Duodenal mucosa (tissue), 2 donors: ENCODE measurements at regions not wholly inside any gene's neighbourhood (a gene's known extent, or its start where the extent isn't known, plus 50 kb on each side); places are given as distances from the start of the nearest gene placed in this dataset.

Experiments used
- H3K27ac ChIP-seq: one replicate; pipeline ENCODE4 v1.7.0; 2013; ENCODE audit warnings: low read depth, low read length
- H3K27me3 ChIP-seq, 2 donors: one replicate each; pipeline ENCODE4 v1.7.0; 2013; ENCODE audit warnings: low read length in 2 of 2, control low read depth in 1 of 2; ENCODE audit not compliant: insufficient read depth in 2 of 2, control insufficient read depth in 1 of 2
- H3K36me3 ChIP-seq, 2 donors: one replicate each; pipeline ENCODE4 v1.7.0; 2013; ENCODE audit warnings: low read length in 2 of 2, control low read depth in 1 of 2; ENCODE audit not compliant: insufficient read depth in 2 of 2, control insufficient read depth in 1 of 2
- H3K4me1 ChIP-seq, 2 donors: one replicate each; pipeline ENCODE4 v1.7.0; 2013; ENCODE audit warnings: low read length in 2 of 2, control low read depth in 1 of 2; ENCODE audit not compliant: insufficient read depth in 2 of 2, control insufficient read depth in 1 of 2
- H3K4me3 ChIP-seq, 2 donors: one replicate each; pipeline ENCODE4 v1.7.0; 2013; ENCODE audit warnings: low read length in 2 of 2, low read depth in 1 of 2
- H3K9ac ChIP-seq, 2 donors: one replicate each; pipeline ENCODE4 v1.7.0; 2013; ENCODE audit warnings: low read length in 2 of 2, low read depth in 1 of 2
- H3K9me3 ChIP-seq, 2 donors: one replicate each; pipeline ENCODE4 v1.7.0; 2013; ENCODE audit warnings: low read length in 2 of 2, control low read depth in 1 of 2; ENCODE audit not compliant: control insufficient read depth in 1 of 2

- Histone ChIP-seq H3K36me3 (no peaks in the 10 kb centered on the region), H3K9me3 (no peaks in the 10 kb centered on the region), H3K4me3 (no peak overlapping the region)
These were observed 97.1 kb downstream of the TMEM212 start for GRCh38 chr3:171940151-171940649.

GRCh38 chr3:171943262-171944117, 95.9 kb upstream of the FNDC3B start:
- no peaks in the 10 kb centered on the region for H3K9me3 ChIP-seq
- no peak overlapping the region for H3K27ac ChIP-seq
- no peak overlapping the region for H3K4me3 ChIP-seq
- H3K36me3 ChIP-seq: no peaks in the 10 kb centered on the region
- peaks cover 0 to 3% of the 10 kb centered on the region in 2 donors for H3K27me3 ChIP-seq
- no peak overlapping the region for H3K9ac ChIP-seq
- H3K4me1 ChIP-seq: peaks cover 0 to 4% of the 10 kb centered on the region in 2 donors

More at GRCh38 chr3:171940151-171940649, 97.1 kb downstream of the TMEM212 start:
- no peak overlapping the region for H3K9ac ChIP-seq
- H3K4me1 ChIP-seq: peaks cover 0 to 10% of the 10 kb centered on the region in 2 donors
- no peak overlapping the region for H3K27ac ChIP-seq
- H3K27me3 ChIP-seq: peaks cover 0 to 3% of the 10 kb centered on the region in 2 donors

DNA sequence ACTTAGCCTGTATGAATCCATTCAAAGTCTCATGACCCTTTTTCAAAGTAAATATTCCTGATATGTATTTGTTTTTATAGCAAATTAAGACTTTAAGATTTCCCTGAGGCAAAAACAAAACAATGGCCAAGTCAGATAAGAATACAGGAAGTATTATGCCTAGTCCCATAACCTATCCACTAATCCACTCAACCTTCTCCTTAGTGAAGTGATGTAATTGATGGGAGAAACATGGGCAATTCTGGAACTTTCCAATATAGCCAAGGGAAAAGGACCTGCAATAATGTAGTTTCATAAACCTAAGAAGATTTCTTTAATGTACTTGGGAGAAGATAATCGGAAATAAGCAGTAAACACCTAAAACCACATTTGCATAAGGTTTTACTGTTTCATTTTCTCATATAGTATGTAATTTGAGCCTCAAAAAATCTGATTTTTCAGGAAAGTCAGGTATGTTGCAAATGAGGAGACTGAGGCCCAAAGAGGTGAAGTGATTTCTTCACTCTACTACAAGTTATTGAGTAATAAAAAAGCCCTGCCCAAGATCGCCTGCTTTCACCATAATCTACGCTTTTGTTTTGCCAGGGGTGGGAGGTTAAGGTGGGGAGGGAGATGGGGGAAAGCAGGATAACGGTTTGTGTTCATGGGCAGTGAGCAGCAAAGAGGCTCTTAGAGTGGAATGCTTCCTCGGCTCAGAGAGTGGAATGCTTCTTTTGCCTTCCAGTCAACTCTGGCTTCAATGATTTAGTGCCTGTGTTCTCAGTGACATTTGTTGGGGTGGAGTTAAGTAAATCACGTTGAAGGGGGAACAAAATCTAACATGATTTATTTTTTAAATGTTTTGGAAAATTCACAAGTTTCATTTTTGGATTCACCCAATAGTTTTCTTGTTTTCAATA, 95.0 kb upstream of the FNDC3B start:
- H3K27ac ChIP-seq: no peak overlapping the region

GRCh38 chr3:171948674-171949073, 90.7 kb upstream of the FNDC3B start:
- no peak overlapping the region for H3K4me3 ChIP-seq
- no peaks in the 10 kb centered on the region for H3K9me3 ChIP-seq
- H3K9ac ChIP-seq: no peak overlapping the region
- no peak overlapping the region for H3K27ac ChIP-seq
- no peaks in the 10 kb centered on the region for H3K27me3 ChIP-seq
- H3K36me3 ChIP-seq: no peaks in the 10 kb centered on the region
- peaks cover 6 to 12% of the 10 kb centered on the region in 2 donors for H3K4me1 ChIP-seq

More for the DNA sequence above, 95.0 kb upstream of the FNDC3B start:
- Histone ChIP-seq H3K27me3 (peaks cover 0 to 3% of the 10 kb centered on the region in 2 donors), H3K4me1 (peaks cover 0 to 4% of the 10 kb centered on the region in 2 donors), H3K9ac (no peak overlapping the region), H3K4me3 (no peak overlapping the region), H3K9me3 (no peaks in the 10 kb centered on the region), H3K36me3 (no peaks in the 10 kb centered on the region)

- Histone ChIP-seq H3K9me3 (no peaks in the 10 kb centered on the region), H3K4me1 (peaks cover 9 to 10% of the 10 kb centered on the region in 2 donors), H3K27me3 (no peaks in the 10 kb centered on the region), H3K9ac (no peak overlapping the region), H3K27ac (no peak overlapping the region), H3K4me3 (no peak overlapping the region), H3K36me3 (no peaks in the 10 kb centered on the region)
These were observed 89.8 kb upstream of the FNDC3B start for GRCh38 chr3:171949554-171949953.

DNA sequence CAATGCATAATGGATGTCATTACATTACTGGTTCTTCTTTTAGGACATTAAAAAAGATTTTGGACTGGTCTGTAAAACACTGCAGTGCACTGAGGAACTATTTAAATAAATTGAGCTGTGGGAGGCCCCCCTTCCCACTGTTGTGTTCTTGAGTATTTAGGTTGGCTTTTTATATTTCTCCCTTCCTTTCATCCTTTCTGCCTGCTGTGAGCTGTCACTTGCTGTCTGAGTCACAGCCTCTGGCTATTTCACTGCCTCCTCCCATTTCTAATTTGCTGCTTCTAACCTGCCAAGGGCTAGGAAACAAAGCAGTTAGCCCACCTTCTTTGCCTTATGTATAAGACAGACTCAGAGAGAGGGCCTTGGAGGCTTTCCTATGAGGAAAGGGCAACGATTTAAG, 89.0 kb upstream of the FNDC3B start:
- Histone ChIP-seq H3K4me3 (no peak overlapping the region), H3K9me3 (no peaks in the 10 kb centered on the region), H3K4me1 (peaks cover 8 to 10% of the 10 kb centered on the region in 2 donors), H3K27ac (no peak overlapping the region), H3K27me3 (no peaks in the 10 kb centered on the region), H3K9ac (no peak overlapping the region), H3K36me3 (no peaks in the 10 kb centered on the region)

GRCh38 chr3:171951597-171951996, 87.8 kb upstream of the FNDC3B start:
- peaks cover 8 to 10% of the 10 kb centered on the region in 2 donors for H3K4me1 ChIP-seq
- H3K36me3 ChIP-seq: no peaks in the 10 kb centered on the region
- no peaks in the 10 kb centered on the region for H3K27me3 ChIP-seq
- H3K9ac ChIP-seq: no peak overlapping the region
- H3K9me3 ChIP-seq: no peaks in the 10 kb centered on the region
- H3K4me3 ChIP-seq: no peak overlapping the region
- no peak overlapping the region for H3K27ac ChIP-seq

- Histone ChIP-seq H3K4me1 (peaks cover 8 to 10% of the 10 kb centered on the region in 2 donors), H3K4me3 (peak overlapping the region in 1 of 2 donors; percentile 15), H3K9ac (no peak overlapping the region), H3K27ac (no peak overlapping the region), H3K36me3 (no peaks in the 10 kb centered on the region), H3K27me3 (no peaks in the 10 kb centered on the region), H3K9me3 (no peaks in the 10 kb centered on the region)
These were observed 85.9 kb upstream of the FNDC3B start for GRCh38 chr3:171953301-171954022.

- Histone ChIP-seq H3K4me3 (no peak overlapping the region), H3K27me3 (no peaks in the 10 kb centered on the region), H3K9ac (no peak overlapping the region), H3K27ac (no peak overlapping the region), H3K4me1 (peaks cover 15 to 17% of the 10 kb centered on the region in 2 donors), H3K36me3 (no peaks in the 10 kb centered on the region), H3K9me3 (no peaks in the 10 kb centered on the region)
These were observed 84.5 kb upstream of the FNDC3B start for GRCh38 chr3:171954690-171955383.
